ENCODE measurements at regions not wholly inside any gene's neighbourhood (a gene's known extent, or its start where the extent isn't known, plus 50 kb on each side); places are given as distances from the start of the nearest gene placed in this dataset.
A peak's percentile ranks its signal among the peaks of the same experiment; 100 is the strongest.

GRCh38 chr1:30345491-30346130 lies 377.8 kb downstream of the MATN1 start:
- no peak for DNase-seq

DNA sequence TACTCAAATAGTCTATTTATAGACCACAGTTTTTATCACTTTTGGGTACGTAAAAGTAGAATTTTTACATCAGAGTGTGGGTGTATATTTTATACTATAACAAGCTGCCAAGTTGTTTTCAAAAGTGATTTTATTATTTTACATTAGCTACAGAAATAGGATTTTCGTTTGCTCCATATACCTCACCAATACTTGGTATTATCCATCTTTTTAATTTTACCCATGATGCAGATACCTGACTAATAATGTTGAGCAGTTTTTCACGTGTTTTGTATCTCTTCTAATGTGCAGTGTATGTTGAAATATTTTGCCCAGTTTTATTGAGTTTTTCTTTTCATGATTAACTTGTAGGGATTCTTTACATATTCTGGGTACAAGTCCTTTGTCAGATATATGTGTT lies 379.8 kb downstream of the MATN1 start:
- DNase-seq: no peak

DNA sequence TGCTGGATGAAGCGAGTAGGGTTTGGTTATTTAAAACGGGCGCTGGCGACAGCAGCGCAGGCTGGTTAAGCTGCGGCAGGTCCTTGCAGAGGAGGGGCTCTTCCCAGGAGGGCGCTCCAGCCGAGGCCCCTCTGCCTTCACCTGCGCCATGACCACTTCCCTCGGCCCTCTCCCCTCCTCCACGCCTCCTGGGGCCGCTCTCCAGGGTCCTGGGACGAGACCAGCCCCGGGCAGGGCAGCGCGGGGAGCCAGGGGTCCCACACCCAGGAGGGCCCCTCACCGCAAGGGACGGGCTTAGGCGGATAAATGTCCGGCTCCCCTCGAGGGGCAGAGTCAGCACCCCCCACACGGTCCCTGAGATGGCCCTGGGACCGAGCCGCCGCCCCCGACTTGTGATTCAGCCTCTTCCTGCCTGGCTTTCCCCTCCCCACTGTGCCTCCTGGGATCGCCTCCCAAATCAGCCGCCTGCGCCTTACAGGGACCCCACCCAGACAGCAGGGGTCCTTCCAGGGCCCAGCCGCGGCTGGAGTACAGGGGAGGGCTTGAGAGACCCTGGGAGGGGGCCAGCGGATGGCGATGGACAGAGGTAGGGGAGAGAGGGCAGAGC lies 380.7 kb downstream of the MATN1 start:
- no peak for DNase-seq

GRCh38 chr1:30340934-30341333 lies 382.5 kb downstream of the MATN1 start:
- DNase-seq: no peak

DNA sequence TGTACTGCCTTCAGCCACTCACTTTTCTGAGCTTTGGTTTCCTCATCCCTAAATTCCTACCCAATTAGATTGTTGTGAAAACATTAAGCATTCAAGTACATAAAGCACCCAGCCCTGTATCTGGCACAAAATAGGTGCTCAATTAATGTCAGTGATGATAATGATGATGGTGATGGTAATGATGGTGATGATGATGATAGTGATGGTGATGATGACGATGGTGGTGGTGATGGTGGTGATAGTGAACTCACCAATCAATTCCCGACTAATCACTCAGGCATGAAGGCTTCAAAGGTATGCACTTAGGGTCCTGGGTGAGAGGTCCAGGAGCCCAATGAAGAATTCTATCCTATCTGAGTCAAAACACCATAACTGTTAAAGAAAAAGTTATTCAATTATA lies 383.5 kb downstream of the MATN1 start:
- DNase-seq: no peak

GRCh38 chr1:30338765-30339164 lies 384.6 kb downstream of the MATN1 start:
- DNase-seq: no peak

DNA sequence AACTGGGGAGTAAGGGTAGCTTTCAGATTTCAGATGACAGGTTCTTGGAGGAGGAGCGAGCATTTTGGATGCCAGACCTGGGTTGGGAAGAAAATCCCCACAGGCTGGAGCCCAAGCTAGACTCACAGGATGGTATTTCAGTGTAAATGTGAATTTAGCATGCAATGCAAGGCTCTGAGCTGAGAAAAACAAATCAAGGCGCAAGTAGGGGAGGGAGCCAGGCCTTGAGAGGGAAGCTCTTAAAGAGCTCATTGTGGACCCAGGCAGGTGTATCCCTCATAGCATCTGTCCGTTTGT lies 386.1 kb downstream of the MATN1 start:
- DNase-seq: no peak

GRCh38 chr1:30336550-30337323 lies 386.6 kb downstream of the MATN1 start:
- DNase-seq: no peak

DNA sequence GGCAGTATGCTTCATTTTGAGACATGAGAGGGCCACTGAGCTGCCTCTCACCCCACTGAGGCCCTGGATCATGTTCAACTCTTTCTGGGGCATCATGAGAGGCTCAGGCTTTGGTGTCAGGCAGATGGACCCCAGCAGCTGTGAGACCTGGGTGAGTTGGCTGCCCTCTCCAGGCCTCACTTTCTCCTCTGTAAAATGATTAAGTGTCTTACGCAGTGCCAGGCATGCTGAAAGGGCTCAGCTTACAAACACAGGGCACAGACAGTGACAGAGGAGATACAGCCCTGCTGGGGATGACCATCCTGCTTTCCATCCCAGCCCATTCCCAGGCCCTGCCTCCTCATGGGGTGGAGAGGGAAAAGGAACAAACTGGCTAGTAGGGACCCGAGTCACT lies 387.4 kb downstream of the MATN1 start:
- no peak for DNase-seq

DNA sequence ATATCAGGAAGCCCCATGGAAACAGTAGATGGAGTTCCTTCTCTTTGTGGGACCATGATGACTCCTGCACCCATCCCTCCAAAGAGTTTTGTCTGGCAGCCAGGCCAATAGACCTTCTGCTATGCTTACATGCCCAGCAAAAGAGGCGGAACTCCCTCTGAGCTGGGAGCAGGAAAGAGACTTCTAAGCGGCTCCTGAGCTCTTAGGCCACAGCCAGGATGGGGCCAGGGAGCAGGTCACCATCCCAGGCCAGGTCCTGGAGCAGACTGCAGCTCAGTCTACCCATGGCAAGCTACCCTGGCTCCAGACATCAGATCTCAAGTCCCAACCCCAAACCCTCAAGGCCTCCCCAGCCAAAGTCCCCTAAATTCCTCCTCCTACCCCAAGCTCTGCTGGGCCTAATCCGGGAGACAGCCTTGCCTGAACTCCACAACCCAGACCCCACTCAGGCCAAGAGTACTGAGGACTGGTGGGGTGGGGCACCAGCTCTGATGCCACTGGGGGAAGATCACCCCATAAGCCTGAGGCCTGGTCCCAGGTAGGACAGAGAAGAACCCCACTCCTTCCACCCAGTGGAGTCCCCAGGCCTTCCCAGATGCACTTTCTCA lies 387.9 kb downstream of the MATN1 start:
- DNase-seq: peak; percentile 63

- no peak for DNase-seq
These were observed 388.6 kb downstream of the MATN1 start for GRCh38 chr1:30334767-30335166.

GRCh38 chr1:30332116-30333094 lies 391.0 kb downstream of the MATN1 start:
- no peak for DNase-seq

DNA sequence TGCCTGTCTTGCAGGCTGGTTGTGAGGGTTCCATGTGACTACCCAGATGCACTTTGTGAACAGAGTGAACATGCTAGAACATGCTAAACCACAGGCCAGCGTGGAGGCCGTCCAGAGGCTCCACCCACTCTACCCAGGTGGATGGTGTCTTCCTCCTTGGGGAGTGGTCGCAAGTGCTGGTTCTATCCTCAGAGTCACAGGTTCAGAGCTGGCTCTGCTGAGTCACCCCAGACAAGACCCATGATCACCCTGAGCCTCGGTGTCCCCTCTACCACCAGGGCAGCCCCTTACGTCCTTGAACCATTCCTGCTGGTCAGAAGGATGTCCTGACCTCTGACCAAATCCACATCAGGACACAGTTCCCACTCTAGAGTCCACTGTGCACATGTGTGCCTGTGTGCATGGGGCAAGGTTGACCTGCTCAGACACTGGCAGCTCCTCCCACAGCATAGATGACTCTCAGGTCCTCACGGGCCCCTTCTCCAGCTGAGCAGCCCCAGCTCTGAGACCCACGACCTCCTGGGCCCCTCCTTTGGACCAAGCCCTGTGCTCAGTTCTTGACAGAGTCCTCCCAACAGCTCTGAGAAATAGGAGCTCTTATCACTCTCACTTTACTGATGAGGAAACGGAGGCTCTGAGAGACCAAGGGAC lies 391.8 kb downstream of the MATN1 start:
- DNase-seq: no peak

GRCh38 chr1:30330644-30331043 lies 392.7 kb downstream of the MATN1 start:
- DNase-seq: no peak

GRCh38 chr1:30329802-30330557 lies 393.4 kb downstream of the MATN1 start:
- DNase-seq: no peak

- no peak for DNase-seq
These were observed 394.1 kb downstream of the MATN1 start for GRCh38 chr1:30329263-30329753.

GRCh38 chr1:30328401-30329262 lies 394.8 kb downstream of the MATN1 start:
- no peak for DNase-seq

DNA sequence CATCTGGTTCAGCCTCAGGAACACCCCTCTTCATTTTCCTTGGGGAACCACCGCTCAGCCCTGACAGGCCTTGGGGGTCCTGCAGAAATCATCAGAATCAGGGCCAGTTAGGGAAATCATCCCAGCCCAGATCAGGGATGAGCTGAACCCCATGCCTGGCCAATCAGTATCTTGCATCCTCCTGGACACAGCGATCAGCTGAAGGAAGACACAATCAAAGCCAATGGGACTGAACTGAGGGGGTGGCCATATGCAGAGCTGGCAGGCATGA lies 395.4 kb downstream of the MATN1 start:
- no peak for DNase-seq

DNA sequence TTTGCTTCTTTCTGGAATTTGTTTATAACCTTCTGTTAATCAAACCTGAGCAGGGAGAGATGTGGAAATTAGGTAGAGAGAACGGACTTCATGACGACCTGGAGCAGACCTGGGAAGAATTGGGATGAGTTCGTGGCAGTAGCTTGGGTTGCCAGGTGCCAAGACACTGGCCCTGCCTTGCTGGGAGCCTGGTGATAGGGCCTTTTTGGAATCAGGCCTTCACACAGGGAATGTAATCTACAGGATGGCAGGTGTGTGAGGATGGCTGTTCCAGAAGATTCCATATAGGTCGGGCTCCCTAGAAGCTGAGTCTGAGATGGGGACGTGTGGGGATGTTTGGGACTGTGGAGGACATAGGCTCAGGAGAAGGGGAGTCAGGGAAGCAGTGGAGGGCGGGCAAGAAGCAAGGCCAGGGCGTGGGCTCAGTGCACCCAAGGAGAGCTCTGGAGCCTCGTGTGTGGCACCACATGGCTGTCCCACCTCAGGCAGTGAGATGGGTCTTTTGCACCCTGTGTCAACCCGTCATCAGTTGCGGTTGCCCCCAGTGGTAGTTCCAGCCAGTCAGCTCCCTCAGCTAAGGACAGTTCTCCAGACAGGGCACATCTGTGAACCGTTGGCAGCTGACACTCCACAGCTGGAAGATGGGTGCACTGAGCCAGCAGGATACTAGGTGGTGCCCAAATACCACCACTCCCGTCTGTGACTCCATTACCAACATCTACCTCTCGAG lies 395.9 kb downstream of the MATN1 start:
- no peak for DNase-seq

GRCh38 chr1:30325999-30326398 lies 397.4 kb downstream of the MATN1 start:
- no peak for DNase-seq
